Tibial artery (tissue), 4 donors: ENCODE measurements at regions not wholly inside any gene's neighbourhood (a gene's known extent, or its start where the extent isn't known, plus 50 kb on each side); places are given as distances from the start of the nearest gene placed in this dataset.

Experiments used
- DNase-seq, 2 donors: peaks; one replicate each; pipeline ENCODE4 v3.0.0-alpha.2; 2019
- H3K27ac ChIP-seq, 2 donors: fragments of 200-600 bp; sonication (generic) in 1 of 2; 1 replicate in 1 of 2; 2 replicates in 1 of 2; pipeline ENCODE4 v1.5.1; 2018 to 2019; ENCODE audit warnings: mild to moderate bottlenecking in 1 of 2
- H3K27me3 ChIP-seq, 2 donors: fragments of 200-600 bp; sonication (generic) in 1 of 2; one replicate each; pipeline versions ENCODE4 v1.5.1 to v1.6.0; 2016 to 2019
- H3K36me3 ChIP-seq, 3 donors: fragments of 200-600 bp; sonication (generic) in 2 of 3; one replicate each; pipeline ENCODE4 v1.5.1; 2016 to 2019; ENCODE audit warnings: mild to moderate bottlenecking in 2 of 3
- H3K4me1 ChIP-seq, 4 donors: fragments of 200-600 bp; sonication (generic) in 2 of 4; 1 replicate in 3 of 4; 2 replicates in 1 of 4; pipeline ENCODE4 v1.5.1; 2016 to 2019
- H3K4me3 ChIP-seq, 2 donors: fragments of 200-600 bp; sonication (generic) in 1 of 2; 1 replicate in 1 of 2; 2 replicates in 1 of 2; pipeline ENCODE4 v1.5.1; 2018 to 2019; ENCODE audit warnings: mild to moderate bottlenecking in 2 of 2
- H3K9me3 ChIP-seq, 3 donors: fragments of 200-600 bp; sonication (generic) in 1 of 3; one replicate each; pipeline ENCODE4 v1.5.1; 2016 to 2019
- intact Hi-C: fragments of 100-400 bp; cut with DNase I; formaldehyde crosslinking; loops from one replicate; pipeline ENCODE4 v1.15.0; 2023; ENCODE audit warnings: low total_unique reads
- TF ChIP-seq, protein P1 (sequence below), 2 experiments: fragments of 200-600 bp in 1 of 2; fragments of 450-650 bp in 1 of 2; IDR thresholded peaks; one replicate each; pipeline ENCODE4 v1.5.1; 2017 to 2019; ENCODE audit warnings: antibody characterized with exemption in 2 of 2, mild to moderate bottlenecking in 1 of 2, moderate library complexity in 1 of 2

DNA sequence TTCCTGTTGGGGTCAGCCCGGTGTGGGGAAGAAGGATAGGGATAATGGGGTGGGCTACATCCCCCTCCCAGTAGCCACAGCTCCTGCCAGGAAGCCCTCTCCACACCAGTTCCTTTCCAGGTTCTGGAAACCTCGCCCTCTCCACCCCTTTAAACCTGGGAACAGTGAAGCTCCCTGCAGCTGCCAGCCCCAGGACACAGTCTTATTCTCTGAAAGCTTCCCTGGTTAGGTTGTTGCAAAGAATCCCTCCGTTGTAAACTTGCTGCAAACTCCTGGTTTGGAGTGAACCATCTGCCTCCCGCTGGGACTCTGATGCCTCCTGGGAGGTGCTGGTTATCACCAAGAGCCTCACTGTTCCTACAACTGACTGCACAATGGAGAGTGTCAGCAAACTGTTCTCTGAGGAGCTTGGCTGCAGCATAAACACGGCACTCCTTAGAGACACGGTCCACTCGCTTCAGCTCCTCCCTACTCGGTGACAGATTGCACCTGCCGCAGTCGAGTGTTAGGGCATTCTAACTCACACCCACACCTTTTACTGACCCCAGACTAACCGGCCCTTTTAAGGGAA is 261.8 kb upstream of the RAB6C start:
- H3K36me3 ChIP-seq = no peaks in the 10 kb centered on the region
- intact Hi-C loops = no loop called here
- TF ChIP-seq, protein P1, sequence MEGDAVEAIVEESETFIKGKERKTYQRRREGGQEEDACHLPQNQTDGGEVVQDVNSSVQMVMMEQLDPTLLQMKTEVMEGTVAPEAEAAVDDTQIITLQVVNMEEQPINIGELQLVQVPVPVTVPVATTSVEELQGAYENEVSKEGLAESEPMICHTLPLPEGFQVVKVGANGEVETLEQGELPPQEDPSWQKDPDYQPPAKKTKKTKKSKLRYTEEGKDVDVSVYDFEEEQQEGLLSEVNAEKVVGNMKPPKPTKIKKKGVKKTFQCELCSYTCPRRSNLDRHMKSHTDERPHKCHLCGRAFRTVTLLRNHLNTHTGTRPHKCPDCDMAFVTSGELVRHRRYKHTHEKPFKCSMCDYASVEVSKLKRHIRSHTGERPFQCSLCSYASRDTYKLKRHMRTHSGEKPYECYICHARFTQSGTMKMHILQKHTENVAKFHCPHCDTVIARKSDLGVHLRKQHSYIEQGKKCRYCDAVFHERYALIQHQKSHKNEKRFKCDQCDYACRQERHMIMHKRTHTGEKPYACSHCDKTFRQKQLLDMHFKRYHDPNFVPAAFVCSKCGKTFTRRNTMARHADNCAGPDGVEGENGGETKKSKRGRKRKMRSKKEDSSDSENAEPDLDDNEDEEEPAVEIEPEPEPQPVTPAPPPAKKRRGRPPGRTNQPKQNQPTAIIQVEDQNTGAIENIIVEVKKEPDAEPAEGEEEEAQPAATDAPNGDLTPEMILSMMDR (IDR thresholded peaks at IDR 0.05) = no peak
- no peak overlapping the region for H3K4me3 ChIP-seq
- no peaks in the 10 kb centered on the region for H3K4me1 ChIP-seq
- H3K27ac ChIP-seq = no peak overlapping the region
- no peaks in the 10 kb centered on the region for H3K9me3 ChIP-seq
- H3K27me3 ChIP-seq = no peaks in the 10 kb centered on the region
- DNase-seq = no peak

DNA sequence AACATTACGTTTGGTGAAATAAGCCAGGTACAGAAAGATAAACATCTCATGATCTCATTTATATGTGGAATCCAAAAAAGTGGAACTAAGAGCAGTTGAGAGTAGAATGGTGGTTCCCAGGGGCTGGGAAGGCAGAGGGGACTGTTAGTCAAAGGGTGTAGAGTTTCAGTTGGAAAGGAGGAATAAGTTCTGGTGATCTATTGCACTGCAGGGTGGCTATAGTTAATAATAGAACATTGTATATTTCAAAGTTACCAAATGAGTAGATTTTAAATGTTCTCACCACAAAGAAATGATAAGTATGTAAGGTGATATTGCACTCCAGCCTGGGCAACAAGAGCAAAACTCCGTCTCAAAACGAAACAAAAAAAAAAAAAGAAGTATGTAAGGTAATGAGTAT is 260.1 kb upstream of the RAB6C start:
- DNase-seq = no peak
- intact Hi-C loops = no loop called here

DNA sequence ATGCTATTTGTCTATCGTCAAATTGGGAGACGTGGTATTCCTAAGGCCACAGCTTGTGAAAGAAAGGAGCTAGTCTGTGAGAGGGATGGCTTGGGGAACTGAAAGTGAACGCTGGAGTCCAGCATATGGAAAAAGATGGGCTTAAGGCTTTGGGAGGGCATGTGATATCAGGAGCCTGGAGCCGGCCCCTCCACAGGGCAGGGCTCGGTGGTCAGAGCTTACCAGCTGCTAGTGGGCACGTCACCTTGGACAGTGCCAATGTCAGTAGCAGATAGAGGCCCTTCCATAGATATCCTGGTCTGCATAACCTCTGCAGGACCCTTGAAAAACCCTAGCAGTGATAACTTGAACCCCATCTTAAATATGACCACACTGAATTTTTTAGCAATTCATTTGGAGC is 259.1 kb upstream of the RAB6C start:
- Histone ChIP-seq H3K4me3 (no peak overlapping the region), H3K36me3 (no peaks in the 10 kb centered on the region), H3K27me3 (no peaks in the 10 kb centered on the region), H3K4me1 (no peaks in the 10 kb centered on the region), H3K27ac (no peak overlapping the region), H3K9me3 (no peaks in the 10 kb centered on the region)
- intact Hi-C loops = no loop called here
- TF ChIP-seq, protein P1 (IDR thresholded peaks at IDR 0.05) = no peak
- DNase-seq = no peak

More for the DNA sequence above, 260.1 kb upstream of the RAB6C start:
- Histone ChIP-seq H3K36me3 (no peaks in the 10 kb centered on the region), H3K4me3 (no peak overlapping the region), H3K4me1 (no peaks in the 10 kb centered on the region), H3K9me3 (no peaks in the 10 kb centered on the region), H3K27me3 (no peaks in the 10 kb centered on the region), H3K27ac (no peak overlapping the region)
- TF ChIP-seq, protein P1 (IDR thresholded peaks at IDR 0.05) = no peak

DNA sequence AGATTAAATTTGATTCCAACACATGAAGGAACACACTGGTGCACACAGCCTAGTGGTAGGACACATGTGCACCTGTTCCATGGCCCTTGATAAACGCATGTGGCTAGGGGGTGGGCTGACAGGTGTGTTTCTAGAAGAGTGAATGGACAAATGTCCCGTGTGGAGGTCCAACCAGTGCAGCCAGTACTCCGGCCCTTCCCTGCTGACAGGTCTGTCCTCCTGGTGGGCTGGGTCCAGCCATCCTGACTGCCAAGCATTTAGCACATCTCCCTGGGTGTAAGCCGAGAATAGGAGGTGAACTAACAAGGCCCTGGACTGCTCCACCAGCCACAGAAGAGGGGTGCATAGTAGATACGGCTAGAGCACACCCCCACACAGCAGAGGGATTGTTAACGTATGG is 258.7 kb upstream of the RAB6C start:
- Histone ChIP-seq H3K4me3 (no peak overlapping the region), H3K27ac (no peak overlapping the region), H3K36me3 (no peaks in the 10 kb centered on the region), H3K4me1 (no peaks in the 10 kb centered on the region), H3K27me3 (no peaks in the 10 kb centered on the region), H3K9me3 (no peaks in the 10 kb centered on the region)
- no peak for DNase-seq
- TF ChIP-seq, protein P1 (IDR thresholded peaks at IDR 0.05) = no peak
- intact Hi-C loops = no loop called here

DNA sequence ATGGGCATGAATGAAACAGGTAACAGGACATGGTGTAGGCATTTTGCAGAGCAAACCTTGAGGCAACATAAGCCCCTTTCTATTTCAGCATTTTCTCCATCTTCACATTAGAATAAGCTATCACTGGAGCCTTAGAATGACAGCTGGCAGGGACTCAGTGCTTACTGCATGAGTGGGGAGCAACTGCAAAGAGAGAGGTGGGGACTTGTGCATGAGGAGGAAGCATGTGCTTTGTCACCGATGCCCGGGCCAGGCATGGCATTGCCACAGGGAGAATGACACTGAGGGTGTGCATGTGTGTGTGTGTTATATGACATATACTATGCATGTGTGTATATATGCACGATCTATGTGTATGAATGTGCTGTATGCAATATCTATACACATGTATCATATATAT is 258.2 kb upstream of the RAB6C start:
- no peak for DNase-seq
- no peaks in the 10 kb centered on the region for H3K36me3 ChIP-seq

More for the DNA sequence above, 258.2 kb upstream of the RAB6C start:
- no peak overlapping the region for H3K27ac ChIP-seq
- H3K9me3 ChIP-seq = no peaks in the 10 kb centered on the region
- TF ChIP-seq, protein P1 (IDR thresholded peaks at IDR 0.05) = no peak
- intact Hi-C loops = no loop called here
- no peak overlapping the region for H3K4me3 ChIP-seq
- H3K27me3 ChIP-seq = no peaks in the 10 kb centered on the region
- H3K4me1 ChIP-seq = no peaks in the 10 kb centered on the region
